Activated T-helper 17 cell treated with anti-CD3 and anti-CD28 coated beads, Interleukin-2, amount 50 U/mL, for 72 hours (primary cell): ENCODE measurements at regions not wholly inside any gene's neighbourhood (a gene's known extent, or its start where the extent isn't known, plus 50 kb on each side); places are given as distances from the start of the nearest gene placed in this dataset.

Experiments used
- ATAC-seq: fragments of 150-1000 bp; cut with Tn5 transposase; replicated peaks from 2 replicates; pipeline ENCODE4 v1.10.0; 2021; ENCODE audit warnings: mild to moderate bottlenecking, moderate library complexity
- H3K27ac Mint-ChIP-seq: one replicate; pipeline ENCODE4 v1.8.0; 2022; ENCODE audit warnings: mixed read lengths
- H3K27me3 Mint-ChIP-seq: one replicate; pipeline ENCODE4 v1.8.0; 2022; ENCODE audit warnings: mixed read lengths
- H3K36me3 Mint-ChIP-seq: one replicate; pipeline ENCODE4 v1.8.0; 2022; ENCODE audit warnings: low read depth, mild to moderate bottlenecking, mixed read lengths
- H3K4me1 Mint-ChIP-seq: one replicate; pipeline ENCODE4 v1.8.0; 2022; ENCODE audit warnings: mixed read lengths
- H3K4me3 Mint-ChIP-seq: one replicate; pipeline ENCODE4 v1.8.0; 2022; ENCODE audit warnings: mild to moderate bottlenecking, mixed read lengths
- H3K9me3 Mint-ChIP-seq: one replicate; pipeline ENCODE4 v1.8.0; 2022; ENCODE audit warnings: mixed read lengths

DNA sequence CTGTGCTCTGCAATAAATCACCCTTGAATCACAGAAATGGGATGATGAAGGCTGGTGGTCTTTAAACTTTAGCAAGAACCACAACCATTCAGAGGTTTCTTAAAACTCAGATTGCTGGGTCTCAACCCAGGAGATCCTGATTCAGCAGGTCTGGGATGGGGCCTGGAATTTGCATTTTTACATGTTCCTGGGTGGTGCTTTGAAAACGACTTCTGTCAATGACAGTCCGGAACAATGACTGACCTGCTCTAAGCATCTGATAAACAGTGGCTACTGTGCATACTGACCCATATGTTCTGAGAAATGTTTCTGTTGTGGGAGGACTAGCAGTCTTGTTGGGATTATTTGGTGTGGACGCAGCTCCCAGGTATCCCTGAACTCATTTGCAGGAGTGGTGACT, 92.7 kb downstream of the GADD45G start:
- Mint-ChIP-seq H3K27me3 (no peaks in the 10 kb centered on the region), H3K4me3 (no peak overlapping the region), H3K36me3 (no peaks in the 10 kb centered on the region), H3K9me3 (no peaks in the 10 kb centered on the region), H3K27ac (no peak overlapping the region), H3K4me1 (peaks cover 20% of the 10 kb centered on the region)
- ATAC-seq: no peak

DNA sequence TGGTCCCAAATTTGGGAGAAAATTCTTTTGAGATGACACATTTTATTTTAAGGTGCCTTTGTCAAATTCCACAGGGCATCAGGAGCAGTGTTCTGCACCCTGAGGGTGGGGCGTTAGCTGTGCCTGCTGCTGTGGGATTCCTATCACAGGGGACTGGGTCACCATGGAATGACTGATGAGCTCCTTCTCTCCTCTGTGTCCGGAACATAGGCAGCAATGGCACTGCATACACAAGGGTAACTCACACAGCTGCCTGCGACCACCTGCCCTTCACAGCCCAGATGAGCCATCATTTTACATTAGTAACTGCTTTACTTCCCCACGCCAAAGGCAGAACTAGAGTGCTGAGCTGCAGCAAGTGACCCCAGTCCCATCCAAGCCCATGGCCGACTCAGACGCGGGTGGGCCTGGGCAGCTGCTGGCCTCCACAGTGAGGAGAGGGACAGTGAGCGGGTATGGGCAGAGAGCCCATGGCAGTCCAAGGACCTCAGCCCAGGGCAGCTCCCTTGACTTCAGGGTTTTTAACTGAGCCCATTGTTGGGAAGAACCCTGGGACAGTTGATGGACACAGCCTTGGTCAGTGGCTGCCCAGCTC, 93.7 kb downstream of the GADD45G start:
- H3K9me3 Mint-ChIP-seq: no peaks in the 10 kb centered on the region
- H3K27ac Mint-ChIP-seq: peak overlapping the region; percentile 57
- peaks cover 14% of the 10 kb centered on the region for H3K4me1 Mint-ChIP-seq
- no peak for ATAC-seq
- no peak overlapping the region for H3K4me3 Mint-ChIP-seq
- H3K36me3 Mint-ChIP-seq: no peaks in the 10 kb centered on the region
- H3K27me3 Mint-ChIP-seq: no peaks in the 10 kb centered on the region

DNA sequence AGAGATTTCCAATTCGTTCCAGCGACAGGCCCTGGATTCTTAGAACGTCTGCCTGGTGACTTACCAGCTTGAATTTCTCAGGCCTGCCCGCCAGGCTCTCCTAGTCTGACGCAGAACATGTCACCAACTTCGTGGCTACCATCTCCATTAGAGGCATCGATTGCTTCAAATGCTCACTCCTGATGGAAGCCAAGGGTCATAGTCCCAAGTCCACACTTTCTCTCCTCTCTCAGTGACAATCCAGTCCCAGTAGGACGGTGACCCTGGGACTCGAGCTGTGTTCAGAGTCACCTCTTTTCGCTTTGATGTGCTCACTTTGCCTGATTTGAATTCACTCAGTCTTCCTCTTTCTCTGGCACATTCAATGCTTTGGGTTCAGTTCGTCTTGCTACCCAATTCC, 94.8 kb downstream of the GADD45G start:
- Mint-ChIP-seq H3K27me3 (no peaks in the 10 kb centered on the region), H3K4me3 (no peak overlapping the region), H3K27ac (peak overlapping the region; percentile 57), H3K9me3 (no peaks in the 10 kb centered on the region), H3K4me1 (peaks cover 21% of the 10 kb centered on the region), H3K36me3 (no peaks in the 10 kb centered on the region)
- ATAC-seq: no peak

DNA sequence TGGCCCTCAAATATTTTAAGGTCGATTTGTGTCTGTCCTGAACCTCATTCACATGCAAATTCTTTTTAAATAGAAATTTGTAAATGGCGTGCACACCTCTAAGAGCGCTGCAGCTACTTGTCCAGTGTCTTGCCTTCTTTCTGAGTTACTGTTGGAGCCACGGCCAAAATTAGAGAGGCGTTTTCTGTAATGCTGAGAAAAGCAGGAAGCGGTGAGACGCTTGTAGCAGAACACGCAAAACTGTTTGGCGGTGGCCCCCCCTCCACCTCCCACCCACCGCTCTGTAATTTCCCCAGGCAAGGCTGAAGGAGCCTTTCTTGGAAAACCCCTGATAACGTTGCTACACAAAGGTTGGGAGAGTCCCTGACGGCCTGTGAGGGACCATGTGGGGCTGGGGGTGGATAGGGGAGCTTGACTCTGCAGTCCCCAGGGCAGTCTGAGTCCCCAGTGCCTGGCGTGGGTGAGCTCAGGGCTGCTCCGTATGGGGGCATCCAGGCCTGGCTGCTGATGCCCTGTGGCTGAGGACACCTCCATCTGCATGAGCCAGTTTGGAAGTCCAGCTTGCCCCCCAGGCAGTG, 96.5 kb downstream of the GADD45G start:
- no peaks in the 10 kb centered on the region for H3K9me3 Mint-ChIP-seq
- ATAC-seq: peak; percentile 98
- peaks cover 25% of the 10 kb centered on the region for H3K4me1 Mint-ChIP-seq

DNA sequence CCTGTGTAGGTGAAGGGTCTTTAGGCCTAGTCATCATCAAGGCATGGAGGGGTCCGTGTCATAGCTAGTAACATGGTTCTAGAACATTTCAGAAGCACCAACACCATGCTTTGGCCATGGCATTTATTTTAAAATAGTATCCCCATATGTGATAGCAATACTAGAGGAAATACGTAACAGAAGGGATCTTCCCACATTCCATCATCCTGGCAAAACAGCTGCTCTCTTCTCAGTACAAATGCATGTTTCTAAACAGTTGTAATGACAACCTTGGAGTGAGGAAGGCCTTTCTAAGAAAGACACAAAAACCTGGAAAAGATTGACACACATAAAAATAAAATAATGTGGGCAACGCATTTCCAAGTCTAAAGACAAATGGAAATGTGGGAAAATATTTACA, 97.6 kb downstream of the GADD45G start:
- peak overlapping the region; percentile 85 for H3K4me3 Mint-ChIP-seq
- no peaks in the 10 kb centered on the region for H3K36me3 Mint-ChIP-seq
- ATAC-seq: no peak
- no peaks in the 10 kb centered on the region for H3K9me3 Mint-ChIP-seq
- no peaks in the 10 kb centered on the region for H3K27me3 Mint-ChIP-seq
- H3K27ac Mint-ChIP-seq: peak overlapping the region; percentile 93
- H3K4me1 Mint-ChIP-seq: peaks cover 25% of the 10 kb centered on the region

More for the DNA sequence above, 96.5 kb downstream of the GADD45G start:
- Mint-ChIP-seq H3K27me3 (no peaks in the 10 kb centered on the region), H3K4me3 (peak overlapping the region; percentile 85), H3K36me3 (no peaks in the 10 kb centered on the region), H3K27ac (peak overlapping the region; percentile 93)

DNA sequence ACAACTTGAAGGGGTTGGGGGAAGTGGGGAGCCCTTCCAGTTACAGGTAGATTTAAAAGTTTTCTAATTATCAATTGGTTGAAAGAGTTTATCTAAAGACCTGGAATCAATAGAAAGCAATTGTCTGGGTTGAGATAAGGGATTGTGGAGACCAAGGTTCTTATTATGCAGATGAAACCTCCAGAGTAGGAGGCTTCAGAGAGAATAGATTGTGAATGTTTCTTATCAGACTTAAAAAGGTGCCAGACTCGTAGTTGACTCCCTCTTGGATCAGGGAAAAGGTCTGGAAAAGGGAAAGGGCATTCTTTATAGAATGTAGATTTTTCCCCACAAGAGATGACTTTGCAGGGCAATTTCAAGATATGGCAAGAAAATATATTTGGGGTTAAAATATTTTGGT, 100.8 kb downstream of the GADD45G start:
- Mint-ChIP-seq H3K27ac (peak overlapping the region; percentile 65), H3K36me3 (no peaks in the 10 kb centered on the region), H3K27me3 (no peaks in the 10 kb centered on the region), H3K9me3 (no peaks in the 10 kb centered on the region), H3K4me3 (peak overlapping the region; percentile 40), H3K4me1 (peaks cover 30% of the 10 kb centered on the region)
- no peak for ATAC-seq

DNA sequence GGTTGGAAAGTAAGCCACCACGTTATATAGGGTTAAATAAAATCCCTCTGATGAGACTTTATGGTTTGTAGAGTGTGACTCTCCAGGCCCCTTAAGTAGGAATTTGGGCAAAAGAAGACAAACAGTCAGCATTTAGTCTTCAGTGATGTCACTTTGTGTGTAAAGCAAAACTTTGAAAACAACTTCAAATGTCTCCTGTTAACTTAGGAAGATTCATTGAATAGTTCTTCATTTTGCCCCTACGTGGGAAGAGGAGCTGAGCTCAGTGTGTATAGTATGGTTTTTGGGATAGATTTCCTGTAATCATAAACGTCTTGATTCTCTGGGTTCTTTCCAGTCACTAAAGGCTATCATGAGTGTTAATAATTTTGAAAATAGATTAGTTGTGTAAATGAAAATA, 101.3 kb downstream of the GADD45G start:
- no peaks in the 10 kb centered on the region for H3K9me3 Mint-ChIP-seq
- no peaks in the 10 kb centered on the region for H3K27me3 Mint-ChIP-seq
- no peak for ATAC-seq
- no peaks in the 10 kb centered on the region for H3K36me3 Mint-ChIP-seq
- H3K4me1 Mint-ChIP-seq: peaks cover 30% of the 10 kb centered on the region
- peak overlapping the region; percentile 40 for H3K4me3 Mint-ChIP-seq
- peak overlapping the region; percentile 65 for H3K27ac Mint-ChIP-seq

DNA sequence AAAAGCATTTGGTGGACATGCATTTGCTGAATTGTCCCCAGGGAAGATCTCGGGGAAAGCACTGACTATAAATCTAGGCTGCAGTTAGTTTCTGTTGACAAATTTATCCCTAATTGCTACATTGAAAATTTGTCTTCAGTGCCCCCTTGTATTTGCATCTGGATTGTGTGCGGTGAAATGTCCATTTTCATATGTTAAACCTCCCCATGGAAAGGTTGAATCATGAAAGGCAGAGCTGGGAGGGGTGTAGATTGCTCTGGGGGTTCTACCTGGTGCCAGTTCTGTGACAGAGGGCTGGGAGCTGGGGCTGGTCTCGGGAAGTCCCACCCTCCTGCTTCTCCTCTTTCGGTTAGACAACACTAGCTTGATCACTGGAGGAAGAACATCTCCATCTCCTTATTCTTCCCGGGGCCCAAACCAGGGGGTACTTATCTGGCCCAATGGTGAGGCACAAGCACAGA, 101.9 kb downstream of the GADD45G start:
- no peaks in the 10 kb centered on the region for H3K36me3 Mint-ChIP-seq
- ATAC-seq: peak; percentile 52
- no peak overlapping the region for H3K4me3 Mint-ChIP-seq
- H3K27ac Mint-ChIP-seq: no peak overlapping the region
- H3K4me1 Mint-ChIP-seq: peaks cover 30% of the 10 kb centered on the region
- H3K9me3 Mint-ChIP-seq: no peaks in the 10 kb centered on the region
- H3K27me3 Mint-ChIP-seq: no peaks in the 10 kb centered on the region

DNA sequence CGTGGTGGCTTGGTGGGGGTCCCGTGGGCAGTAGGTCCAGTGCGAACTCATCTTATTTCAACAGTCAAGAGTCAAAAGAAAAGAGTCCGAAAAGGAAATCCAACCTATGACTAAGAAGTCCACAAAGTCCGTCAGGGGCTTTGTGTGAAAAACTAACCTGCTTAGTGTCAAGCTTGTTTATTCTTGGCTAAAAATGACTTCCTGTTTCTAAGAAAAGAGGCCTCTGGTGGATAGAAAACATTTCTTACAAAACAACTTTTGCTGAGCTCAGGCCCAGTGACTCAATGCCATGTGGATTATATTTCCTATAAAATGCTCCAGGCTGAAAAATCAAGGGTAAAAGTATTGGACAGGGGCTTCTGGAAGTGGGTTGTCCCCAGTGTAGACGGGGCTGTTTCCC, 105.9 kb downstream of the GADD45G start:
- ATAC-seq: no peak
- peaks cover 38% of the 10 kb centered on the region for H3K4me1 Mint-ChIP-seq
- no peak overlapping the region for H3K27ac Mint-ChIP-seq
- no peak overlapping the region for H3K4me3 Mint-ChIP-seq
- no peaks in the 10 kb centered on the region for H3K9me3 Mint-ChIP-seq
- H3K27me3 Mint-ChIP-seq: no peaks in the 10 kb centered on the region
- H3K36me3 Mint-ChIP-seq: no peaks in the 10 kb centered on the region

DNA sequence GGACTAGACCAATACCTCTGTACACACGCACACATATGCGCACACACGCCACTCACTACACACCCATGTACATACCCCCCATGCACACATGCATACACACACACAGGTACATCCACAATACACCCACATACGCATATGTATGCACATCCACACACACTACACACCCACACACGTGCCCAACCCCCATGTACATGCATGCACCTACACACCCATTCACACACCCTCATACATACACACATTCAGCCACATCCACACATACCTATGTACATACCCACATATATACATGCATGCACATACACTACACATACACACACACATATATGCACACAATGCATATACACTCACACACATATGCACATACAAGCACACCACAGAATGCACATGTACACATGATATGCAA, 107.1 kb downstream of the GADD45G start:
- no peak overlapping the region for H3K4me3 Mint-ChIP-seq
- H3K27me3 Mint-ChIP-seq: no peaks in the 10 kb centered on the region
- no peaks in the 10 kb centered on the region for H3K9me3 Mint-ChIP-seq
- H3K27ac Mint-ChIP-seq: no peak overlapping the region
- ATAC-seq: no peak
- H3K36me3 Mint-ChIP-seq: no peaks in the 10 kb centered on the region
- peaks cover 37% of the 10 kb centered on the region for H3K4me1 Mint-ChIP-seq

DNA sequence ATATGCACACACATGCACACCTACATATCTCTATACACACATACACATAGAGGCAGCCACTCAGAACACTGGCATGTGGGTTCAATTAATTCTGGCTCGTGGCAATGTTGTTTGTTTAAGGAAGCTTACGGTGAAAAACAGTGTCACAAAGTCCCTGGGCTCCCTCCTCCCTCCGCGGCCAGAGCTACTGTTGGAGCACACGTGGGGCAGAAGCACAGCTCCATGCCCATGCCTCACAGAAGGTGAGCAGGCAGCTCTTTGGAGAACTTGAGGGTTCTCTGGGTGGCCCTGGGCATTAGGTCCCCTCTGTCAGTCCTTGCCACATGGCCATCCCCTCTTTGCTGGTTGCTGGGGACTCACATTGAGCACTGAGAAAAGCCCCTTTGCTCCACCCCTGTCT, 107.5 kb downstream of the GADD45G start:
- Mint-ChIP-seq H3K9me3 (peaks cover 4% of the 10 kb centered on the region), H3K4me1 (peaks cover 41% of the 10 kb centered on the region), H3K27me3 (no peaks in the 10 kb centered on the region), H3K36me3 (no peaks in the 10 kb centered on the region), H3K27ac (no peak overlapping the region), H3K4me3 (no peak overlapping the region)
- ATAC-seq: no peak

DNA sequence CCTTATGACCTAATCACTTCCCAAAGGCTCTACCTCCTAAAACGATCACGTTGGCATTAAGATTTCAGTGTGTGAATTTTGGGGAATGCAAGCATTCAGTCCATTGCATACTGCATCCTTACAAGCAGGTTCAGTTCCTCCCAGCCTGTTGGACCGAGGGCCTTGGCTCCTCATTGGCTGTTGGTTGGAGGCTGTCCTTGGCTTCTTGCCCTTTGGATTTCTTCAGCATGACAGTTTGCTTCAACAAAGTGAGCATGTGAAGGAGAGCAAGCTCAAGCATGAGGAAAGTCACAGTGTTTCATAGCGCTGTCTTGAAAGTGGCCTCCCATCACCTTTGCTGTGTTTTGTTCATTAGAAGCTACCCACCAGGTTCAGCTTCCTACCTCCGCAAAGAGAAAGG, 109.5 kb downstream of the GADD45G start:
- Mint-ChIP-seq H3K4me3 (peak overlapping the region; percentile 58), H3K36me3 (no peaks in the 10 kb centered on the region), H3K4me1 (peaks cover 39% of the 10 kb centered on the region), H3K9me3 (peaks cover 9% of the 10 kb centered on the region), H3K27me3 (no peaks in the 10 kb centered on the region), H3K27ac (peak overlapping the region; percentile 74)
- ATAC-seq: no peak

DNA sequence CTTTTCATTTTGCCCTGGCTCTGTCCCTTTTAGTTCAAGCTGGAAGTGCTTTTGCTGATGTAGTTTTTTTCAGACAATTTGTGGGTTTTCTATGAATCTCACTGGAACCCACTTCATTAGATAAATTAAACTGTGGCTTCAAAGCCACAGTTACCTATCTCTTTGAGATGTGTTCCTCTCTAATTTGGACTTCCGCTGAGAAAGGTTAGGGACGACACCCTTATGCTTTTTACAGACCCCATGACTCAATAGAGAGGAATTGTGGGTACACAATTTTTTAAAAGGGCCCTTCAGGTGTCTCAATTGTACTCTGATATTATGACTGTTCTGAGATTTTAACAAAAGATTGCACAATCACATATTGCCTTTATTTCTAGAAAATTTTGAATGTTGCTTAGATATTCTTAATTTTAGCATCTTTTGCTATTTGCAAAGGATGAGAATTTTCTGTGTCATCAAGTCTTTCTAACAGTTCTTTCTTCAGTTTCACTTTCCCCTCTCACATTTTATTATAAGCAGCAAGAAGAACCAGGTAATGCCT, 110.6 kb downstream of the GADD45G start:
- peak; percentile 91 for ATAC-seq
- Mint-ChIP-seq H3K36me3 (no peaks in the 10 kb centered on the region), H3K9me3 (peaks cover 9% of the 10 kb centered on the region), H3K27me3 (no peaks in the 10 kb centered on the region), H3K27ac (peak overlapping the region; percentile 74), H3K4me1 (peaks cover 36% of the 10 kb centered on the region), H3K4me3 (peak overlapping the region; percentile 58)

DNA sequence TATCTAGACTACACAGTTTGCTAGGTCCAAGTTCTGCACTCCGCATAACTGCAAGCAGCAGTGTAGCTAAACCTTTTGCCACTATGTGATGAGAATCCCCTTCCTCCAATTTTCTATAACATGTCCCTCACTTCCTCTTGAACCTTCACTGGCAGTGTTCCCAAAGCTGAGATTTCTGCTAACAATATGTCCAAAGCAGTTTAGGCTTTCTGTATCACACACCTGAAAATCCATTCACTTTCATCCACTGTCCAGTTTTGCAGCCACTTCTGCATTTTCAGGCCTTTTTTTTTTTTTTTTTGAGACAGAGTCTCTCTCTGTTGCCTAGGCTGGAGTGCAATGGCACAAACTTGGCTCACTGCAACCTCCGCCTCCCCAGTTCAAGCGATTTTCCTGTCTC, 111.1 kb downstream of the GADD45G start:
- H3K4me1 Mint-ChIP-seq: peaks cover 36% of the 10 kb centered on the region
- H3K9me3 Mint-ChIP-seq: peaks cover 9% of the 10 kb centered on the region
- peak overlapping the region; percentile 58 for H3K4me3 Mint-ChIP-seq
- H3K27me3 Mint-ChIP-seq: no peaks in the 10 kb centered on the region
- H3K36me3 Mint-ChIP-seq: no peaks in the 10 kb centered on the region
- no peak for ATAC-seq
- H3K27ac Mint-ChIP-seq: peak overlapping the region; percentile 74

DNA sequence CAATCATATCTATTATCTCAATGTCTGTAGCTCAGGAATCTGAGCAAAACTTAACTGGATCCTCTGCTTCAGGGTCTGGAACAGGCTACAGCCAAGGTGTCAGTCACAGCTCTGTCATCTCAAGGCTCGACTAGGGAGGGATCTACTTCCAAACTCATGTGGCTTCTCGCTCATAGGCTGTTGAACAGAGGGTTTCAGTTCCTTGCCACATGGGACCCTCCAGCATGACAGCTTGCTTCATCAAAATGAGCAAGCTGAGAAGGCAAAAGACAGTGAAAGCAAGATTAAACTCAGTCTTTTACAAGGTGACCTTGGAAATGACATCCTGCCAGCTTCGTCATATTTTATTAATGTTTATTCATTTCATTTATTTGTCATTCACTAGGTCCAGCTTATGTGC, 111.7 kb downstream of the GADD45G start:
- no peaks in the 10 kb centered on the region for H3K27me3 Mint-ChIP-seq
- H3K27ac Mint-ChIP-seq: no peak overlapping the region
- H3K4me3 Mint-ChIP-seq: no peak overlapping the region
- peaks cover 9% of the 10 kb centered on the region for H3K9me3 Mint-ChIP-seq
- peaks cover 36% of the 10 kb centered on the region for H3K4me1 Mint-ChIP-seq
- H3K36me3 Mint-ChIP-seq: no peaks in the 10 kb centered on the region
- ATAC-seq: no peak
